ENCODE measurements at regions not wholly inside any gene's neighbourhood (a gene's known extent, or its start where the extent isn't known, plus 50 kb on each side); places are given as distances from the start of the nearest gene placed in this dataset.

DNA sequence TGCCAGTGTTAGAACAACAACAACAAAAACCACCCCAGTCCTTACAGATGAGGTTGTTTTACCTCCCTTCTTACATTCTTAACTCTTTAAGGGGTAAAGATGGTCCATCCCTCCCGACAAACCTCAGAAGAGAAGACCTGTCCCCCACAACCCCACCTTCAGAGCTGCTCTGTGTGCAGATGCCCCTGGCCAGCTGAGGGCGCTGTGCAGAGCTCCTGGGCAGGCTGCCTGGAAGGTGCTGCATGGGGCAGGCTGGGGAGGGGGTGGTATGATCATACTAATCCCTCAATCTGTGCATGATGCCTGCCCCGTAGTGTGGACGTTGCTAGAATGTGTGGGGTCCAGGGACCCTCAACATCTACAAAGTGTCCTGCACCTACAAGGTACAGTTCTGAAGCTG lies 387.1 kb downstream of the INHBA start:
- no peaks in the 10 kb centered on the region for H3K9me3 ChIP-seq (ENCODE audit: control insufficient read depth, low read length)
- WGBS, 2 experiments: 83 to 87% methylated on average over 4 of the region's 4 CpGs

DNA sequence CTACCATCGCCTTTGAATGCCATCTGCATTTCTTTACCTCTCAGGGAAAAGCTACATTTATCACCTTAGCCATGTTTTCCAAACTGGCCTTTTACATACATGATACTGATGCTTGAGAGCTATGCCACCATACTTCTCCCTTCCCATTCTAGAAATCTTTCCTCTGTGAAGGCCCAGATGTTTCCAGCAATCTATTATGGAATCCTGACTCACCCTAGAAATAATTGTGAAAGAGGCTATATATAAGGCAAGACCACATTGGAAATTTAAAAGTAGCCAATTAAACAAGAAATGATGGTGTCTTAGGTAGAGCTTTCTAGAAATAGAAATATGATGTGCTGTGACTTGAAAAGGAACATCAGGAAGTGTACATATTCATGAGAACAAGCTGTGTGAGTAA lies 389.7 kb downstream of the INHBA start:
- no peaks in the 10 kb centered on the region for H3K36me3 ChIP-seq (ENCODE audit: control insufficient read depth, insufficient read depth, low read length)
- H3K9me3 ChIP-seq (ENCODE audit: control insufficient read depth, low read length): no peaks in the 10 kb centered on the region
- WGBS, 2 experiments: 83 to 87% methylated on average over 1 of the region's 1 CpG
- no peak overlapping the region for H3K4me3 ChIP-seq (ENCODE audit: insufficient read depth, low read depth, low read length)
- H3K27me3 ChIP-seq (ENCODE audit: control insufficient read depth, insufficient read depth, low read length, poor library complexity, severe bottlenecking): no peaks in the 10 kb centered on the region
- H3K27ac ChIP-seq (ENCODE audit: insufficient read depth, low read depth, low read length, poor library complexity, severe bottlenecking): no peak overlapping the region
- H3K4me1 ChIP-seq (ENCODE audit: control insufficient read depth, insufficient read depth, low read length): no peaks in the 10 kb centered on the region

More for the DNA sequence above, 387.1 kb downstream of the INHBA start:
- Histone ChIP-seq H3K27ac (ENCODE audit: insufficient read depth, low read depth, low read length, poor library complexity, severe bottlenecking) (no peak overlapping the region), H3K4me1 (ENCODE audit: control insufficient read depth, insufficient read depth, low read length) (no peaks in the 10 kb centered on the region), H3K4me3 (ENCODE audit: insufficient read depth, low read depth, low read length) (no peak overlapping the region), H3K27me3 (ENCODE audit: control insufficient read depth, insufficient read depth, low read length, poor library complexity, severe bottlenecking) (no peaks in the 10 kb centered on the region), H3K36me3 (ENCODE audit: control insufficient read depth, insufficient read depth, low read length) (no peaks in the 10 kb centered on the region)

DNA sequence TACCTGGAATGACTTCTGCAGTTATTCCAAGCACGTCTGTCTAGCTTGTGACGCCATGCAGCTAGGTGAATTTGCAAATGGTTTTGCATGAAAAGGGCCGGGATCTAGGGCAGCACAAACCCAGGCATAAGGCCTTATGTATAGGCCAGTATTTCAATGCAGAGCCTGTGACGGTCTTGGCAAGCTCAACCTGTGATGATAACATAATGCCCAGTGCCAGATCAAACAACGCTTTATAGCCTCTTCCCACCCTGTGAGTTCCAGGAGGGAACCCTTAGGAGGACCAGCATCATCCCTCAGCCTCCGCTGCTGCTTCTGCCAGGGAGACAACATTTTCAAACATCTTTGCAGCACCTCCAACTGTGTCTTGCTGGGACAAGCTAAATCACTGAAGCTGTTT lies 390.7 kb downstream of the INHBA start:
- Histone ChIP-seq H3K9me3 (ENCODE audit: control insufficient read depth, low read length) (no peaks in the 10 kb centered on the region), H3K36me3 (ENCODE audit: control insufficient read depth, insufficient read depth, low read length) (no peaks in the 10 kb centered on the region), H3K4me1 (ENCODE audit: control insufficient read depth, insufficient read depth, low read length) (no peaks in the 10 kb centered on the region), H3K27me3 (ENCODE audit: control insufficient read depth, insufficient read depth, low read length, poor library complexity, severe bottlenecking) (no peaks in the 10 kb centered on the region), H3K27ac (ENCODE audit: insufficient read depth, low read depth, low read length, poor library complexity, severe bottlenecking) (no peak overlapping the region), H3K4me3 (ENCODE audit: insufficient read depth, low read depth, low read length) (no peak overlapping the region)
- WGBS, 2 experiments: 87 to 90% methylated on average over 6 of the region's 6 CpGs

DNA sequence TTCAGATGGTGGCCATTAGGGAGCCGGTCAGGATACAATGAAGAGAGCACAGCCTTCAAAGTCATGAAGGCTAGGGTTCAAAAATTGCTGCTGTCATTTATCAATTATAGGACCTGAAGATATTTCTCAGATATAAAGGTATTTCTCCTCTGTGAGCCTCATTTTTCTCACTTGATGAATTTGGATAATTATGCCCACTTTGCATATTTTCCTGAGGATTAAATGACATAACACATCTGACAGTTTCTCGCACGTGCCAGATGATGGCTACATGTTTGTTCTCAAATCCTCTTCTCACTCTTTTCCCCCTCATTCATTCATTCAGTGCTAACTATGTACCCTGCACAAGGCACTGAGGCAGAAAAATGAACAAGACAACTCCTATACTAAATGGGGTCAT lies 391.6 kb downstream of the INHBA start:
- Histone ChIP-seq H3K36me3 (ENCODE audit: control insufficient read depth, insufficient read depth, low read length) (no peaks in the 10 kb centered on the region), H3K27me3 (ENCODE audit: control insufficient read depth, insufficient read depth, low read length, poor library complexity, severe bottlenecking) (no peaks in the 10 kb centered on the region), H3K4me1 (ENCODE audit: control insufficient read depth, insufficient read depth, low read length) (no peaks in the 10 kb centered on the region), H3K4me3 (ENCODE audit: insufficient read depth, low read depth, low read length) (no peak overlapping the region), H3K9me3 (ENCODE audit: control insufficient read depth, low read length) (no peaks in the 10 kb centered on the region), H3K27ac (ENCODE audit: insufficient read depth, low read depth, low read length, poor library complexity, severe bottlenecking) (no peak overlapping the region)
- WGBS, 2 experiments: 89 to 91% methylated on average over 3 of the region's 3 CpGs

DNA sequence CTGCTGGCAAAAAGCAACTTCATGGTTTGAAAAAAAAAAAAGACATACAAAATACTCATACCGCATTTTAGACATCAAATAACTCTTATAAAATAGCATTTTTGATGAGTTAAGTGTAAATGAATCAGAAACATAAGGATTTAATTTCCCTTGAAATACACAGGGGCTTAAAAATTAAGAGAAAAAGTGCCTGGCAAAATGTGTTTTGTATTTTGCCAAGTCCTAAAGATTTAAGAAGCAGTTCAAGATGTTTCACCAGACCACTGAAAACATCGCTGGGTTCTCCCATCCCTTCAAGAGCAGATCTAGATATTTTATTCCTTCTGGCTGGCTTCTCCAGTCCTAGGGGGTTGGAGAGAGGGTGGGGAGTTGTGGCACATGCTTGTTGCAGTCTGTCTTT lies 396.4 kb downstream of the INHBA start:
- Histone ChIP-seq H3K4me1 (ENCODE audit: control insufficient read depth, insufficient read depth, low read length) (no peaks in the 10 kb centered on the region), H3K4me3 (ENCODE audit: insufficient read depth, low read depth, low read length) (no peak overlapping the region), H3K27ac (ENCODE audit: insufficient read depth, low read depth, low read length, poor library complexity, severe bottlenecking) (no peak overlapping the region), H3K36me3 (ENCODE audit: control insufficient read depth, insufficient read depth, low read length) (no peaks in the 10 kb centered on the region), H3K27me3 (ENCODE audit: control insufficient read depth, insufficient read depth, low read length, poor library complexity, severe bottlenecking) (no peaks in the 10 kb centered on the region), H3K9me3 (ENCODE audit: control insufficient read depth, low read length) (no peaks in the 10 kb centered on the region)
- WGBS, 2 experiments: 94% methylated on average over 1 of the region's 2 CpGs

DNA sequence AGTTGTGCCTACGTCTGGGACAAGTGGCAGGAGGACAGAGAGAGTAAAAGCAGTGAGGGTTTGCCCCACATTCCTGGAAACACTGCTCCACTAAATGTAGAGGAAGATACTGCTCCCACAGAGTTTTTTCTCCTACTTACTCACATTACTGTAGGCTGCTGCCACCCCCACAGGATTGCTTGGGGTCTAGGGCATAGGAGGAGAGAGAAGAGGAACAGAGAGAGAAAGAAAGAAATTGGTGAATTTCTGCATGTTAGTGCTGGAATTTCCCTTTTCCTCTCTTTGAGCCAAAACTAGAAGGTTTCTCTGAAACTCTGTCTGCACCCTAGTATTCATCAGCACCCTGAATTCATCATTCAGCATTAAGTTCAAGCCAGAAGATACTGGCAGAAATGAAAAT lies 397.9 kb downstream of the INHBA start:
- H3K27ac ChIP-seq (ENCODE audit: insufficient read depth, low read depth, low read length, poor library complexity, severe bottlenecking): no peak overlapping the region
- no peaks in the 10 kb centered on the region for H3K27me3 ChIP-seq (ENCODE audit: control insufficient read depth, insufficient read depth, low read length, poor library complexity, severe bottlenecking)
- H3K4me1 ChIP-seq (ENCODE audit: control insufficient read depth, insufficient read depth, low read length): no peaks in the 10 kb centered on the region
- 95 to 100% methylated on average over 1 of the region's 1 CpG for WGBS, 2 experiments
- no peaks in the 10 kb centered on the region for H3K9me3 ChIP-seq (ENCODE audit: control insufficient read depth, low read length)
- no peak overlapping the region for H3K4me3 ChIP-seq (ENCODE audit: insufficient read depth, low read depth, low read length)
- H3K36me3 ChIP-seq (ENCODE audit: control insufficient read depth, insufficient read depth, low read length): no peaks in the 10 kb centered on the region

DNA sequence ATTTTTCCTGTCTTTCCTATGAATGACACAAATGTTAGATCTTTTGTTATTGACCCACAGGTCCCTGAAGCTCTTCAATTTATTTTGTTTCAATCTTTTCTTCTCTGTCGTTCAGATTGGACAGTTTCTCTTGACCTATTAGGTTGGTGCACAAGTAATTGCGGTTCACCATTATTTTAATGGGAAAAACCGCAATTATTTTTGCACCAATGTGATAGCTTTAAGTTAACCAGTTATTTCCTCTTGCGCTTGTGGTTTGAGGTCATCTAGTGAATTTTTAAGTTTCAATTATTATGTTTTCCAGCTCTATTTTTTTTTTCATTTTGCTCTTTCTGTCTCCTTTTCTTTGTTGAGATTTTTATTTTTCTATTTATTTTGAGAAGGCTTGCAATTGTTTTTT lies 399.2 kb downstream of the INHBA start:
- no peak overlapping the region for H3K4me3 ChIP-seq (ENCODE audit: insufficient read depth, low read depth, low read length)
- no peaks in the 10 kb centered on the region for H3K27me3 ChIP-seq (ENCODE audit: control insufficient read depth, insufficient read depth, low read length, poor library complexity, severe bottlenecking)
- H3K4me1 ChIP-seq (ENCODE audit: control insufficient read depth, insufficient read depth, low read length): no peaks in the 10 kb centered on the region
- WGBS, 2 experiments: 94 to 97% methylated on average over 3 to 4 of the region's 4 CpGs
- no peak overlapping the region for H3K27ac ChIP-seq (ENCODE audit: insufficient read depth, low read depth, low read length, poor library complexity, severe bottlenecking)
- no peaks in the 10 kb centered on the region for H3K9me3 ChIP-seq (ENCODE audit: control insufficient read depth, low read length)
- no peaks in the 10 kb centered on the region for H3K36me3 ChIP-seq (ENCODE audit: control insufficient read depth, insufficient read depth, low read length)

DNA sequence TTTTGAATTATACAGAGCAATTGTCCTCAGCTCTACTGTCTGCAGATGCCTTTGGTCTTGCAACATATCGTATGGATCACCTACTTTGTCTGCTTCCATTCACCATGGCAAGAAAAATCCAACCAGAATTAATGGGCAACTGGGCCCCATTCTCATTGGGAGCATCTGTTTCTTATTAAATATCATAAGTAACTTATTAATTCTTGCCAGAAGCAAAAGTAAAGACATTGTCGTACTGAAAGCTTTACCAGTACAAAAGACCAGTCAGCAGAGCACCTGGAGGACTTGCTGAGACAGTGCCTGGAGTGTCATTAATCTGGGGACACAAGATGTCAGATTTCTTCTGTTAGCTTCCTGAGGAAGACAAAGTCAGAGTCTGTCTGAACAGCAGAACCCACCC lies 404.5 kb downstream of the INHBA start:
- Histone ChIP-seq H3K4me1 (ENCODE audit: control insufficient read depth, insufficient read depth, low read length) (peaks cover 4% of the 10 kb centered on the region), H3K27ac (ENCODE audit: insufficient read depth, low read depth, low read length, poor library complexity, severe bottlenecking) (no peak overlapping the region), H3K4me3 (ENCODE audit: insufficient read depth, low read depth, low read length) (no peak overlapping the region), H3K36me3 (ENCODE audit: control insufficient read depth, insufficient read depth, low read length) (no peaks in the 10 kb centered on the region), H3K9me3 (ENCODE audit: control insufficient read depth, low read length) (no peaks in the 10 kb centered on the region), H3K27me3 (ENCODE audit: control insufficient read depth, insufficient read depth, low read length, poor library complexity, severe bottlenecking) (no peaks in the 10 kb centered on the region)
- WGBS, 2 experiments: 95 to 97% methylated on average over 2 of the region's 2 CpGs

DNA sequence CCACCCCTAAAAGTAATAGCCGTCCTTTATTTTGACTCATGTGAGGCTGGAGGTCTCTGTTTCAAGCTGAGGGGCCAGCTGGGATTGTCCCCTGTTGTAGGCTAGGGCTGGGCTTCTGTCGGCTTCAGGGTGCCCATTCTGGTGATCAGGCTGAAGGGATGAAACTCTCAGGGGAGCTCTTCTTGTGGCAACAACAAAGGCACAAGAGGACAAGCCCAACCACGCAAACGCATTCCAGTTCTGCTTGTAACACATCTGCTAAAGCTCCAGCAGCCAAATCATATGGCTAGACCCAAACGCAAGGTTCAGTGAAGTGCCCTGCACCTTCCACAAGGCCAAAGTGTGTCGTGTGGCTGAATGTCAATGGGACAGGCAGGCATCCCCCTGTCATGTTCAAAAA lies 405.7 kb downstream of the INHBA start:
- Histone ChIP-seq H3K9me3 (ENCODE audit: control insufficient read depth, low read length) (no peaks in the 10 kb centered on the region), H3K27ac (ENCODE audit: insufficient read depth, low read depth, low read length, poor library complexity, severe bottlenecking) (no peak overlapping the region), H3K27me3 (ENCODE audit: control insufficient read depth, insufficient read depth, low read length, poor library complexity, severe bottlenecking) (no peaks in the 10 kb centered on the region), H3K4me3 (ENCODE audit: insufficient read depth, low read depth, low read length) (no peak overlapping the region), H3K4me1 (ENCODE audit: control insufficient read depth, insufficient read depth, low read length) (peaks cover 4% of the 10 kb centered on the region), H3K36me3 (ENCODE audit: control insufficient read depth, insufficient read depth, low read length) (no peaks in the 10 kb centered on the region)
- WGBS, 2 experiments: 75 to 77% methylated on average over 6 of the region's 6 CpGs

DNA sequence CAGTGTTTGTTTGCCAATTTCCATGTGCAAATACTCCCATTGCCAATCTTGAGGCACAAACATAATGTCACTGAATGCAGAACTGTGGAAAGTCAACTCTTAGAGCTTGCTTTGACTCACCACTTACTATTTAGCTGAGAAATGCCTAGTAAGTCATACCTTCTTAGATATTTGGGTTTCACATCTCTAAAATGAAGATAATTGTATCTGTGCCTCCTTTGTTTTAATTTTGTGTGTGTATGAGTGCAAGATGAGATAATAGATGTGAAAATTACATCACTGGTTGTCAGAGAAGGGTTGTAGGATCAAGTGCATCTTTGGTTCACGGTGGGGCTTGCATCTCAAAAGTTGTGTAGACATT lies 407.5 kb downstream of the INHBA start:
- Histone ChIP-seq H3K4me1 (ENCODE audit: control insufficient read depth, insufficient read depth, low read length) (peaks cover 4% of the 10 kb centered on the region), H3K27ac (ENCODE audit: insufficient read depth, low read depth, low read length, poor library complexity, severe bottlenecking) (no peak overlapping the region), H3K9me3 (ENCODE audit: control insufficient read depth, low read length) (no peaks in the 10 kb centered on the region), H3K36me3 (ENCODE audit: control insufficient read depth, insufficient read depth, low read length) (no peaks in the 10 kb centered on the region), H3K4me3 (ENCODE audit: insufficient read depth, low read depth, low read length) (no peak overlapping the region), H3K27me3 (ENCODE audit: control insufficient read depth, insufficient read depth, low read length, poor library complexity, severe bottlenecking) (no peaks in the 10 kb centered on the region)
- WGBS, 2 experiments: 100% methylated on average over 1 of the region's 1 CpG; no CpG with 5 or more reads in 1 of the 2 experiments
